PC-9 (cell line): ENCODE measurements at regions not wholly inside any gene's neighbourhood (a gene's known extent, or its start where the extent isn't known, plus 50 kb on each side); places are given as distances from the start of the nearest gene placed in this dataset.

Experiments used
- BruUV-seq: library from RNA; stranded (reverse); fragments of 400-500 nt; replicated peaks from 2 replicates; lab custom pipeline; 2021; lab: Mats Ljungman, UMichigan
- CTCF ChIA-PET: fragments of 300-600 bp; sonication (Branson Sonifier 250); formaldehyde crosslinking; loops from one replicate; lab custom pipeline; 2022; ENCODE audit warnings: antibody characterized with exemption; lab: Charles Lee
- POLR2A ChIA-PET: fragments of 300-600 bp; sonication (Branson Sonifier 250); formaldehyde crosslinking; loops from one replicate; lab custom pipeline; 2022; ENCODE audit warnings: antibody characterized with exemption; ENCODE audit not compliant: unreplicated experiment; lab: Charles Lee
- DNase-seq, 2 experiments: peaks; one replicate each; pipeline versions ENCODE4 v3.0.0 to v3.0.0-alpha.2; 2015 to 2022; ENCODE audit warnings: mixed read lengths in 1 of 2
- H2AFZ ChIP-seq: fragments of 200-600 bp; sonication (generic); 2 replicates; pipeline ENCODE4 v1.8.1; 2017; ENCODE audit warnings: antibody characterized with exemption
- H3F3A ChIP-seq: fragments of 200-600 bp; sonication (generic); 2 replicates; pipeline ENCODE4 v1.8.1; 2017; ENCODE audit warnings: antibody characterized with exemption, mild to moderate bottlenecking, low read depth; ENCODE audit not compliant: insufficient read depth
- H3K27ac ChIP-seq: fragments of 200-600 bp; sonication (generic); 2 replicates; pipeline ENCODE4 v1.6.1; 2016; ENCODE audit warnings: mixed run types
- H3K27me3 ChIP-seq: fragments of 200-600 bp; sonication (generic); 2 replicates; pipeline ENCODE4 v1.6.1; 2016; ENCODE audit warnings: low read depth, mixed run types; ENCODE audit not compliant: insufficient read depth
- H3K36me3 ChIP-seq: fragments of 200-600 bp; sonication (generic); 2 replicates; pipeline ENCODE4 v1.6.1; 2016; ENCODE audit warnings: low read depth, mixed run types
- H3K4me1 ChIP-seq: fragments of 200-600 bp; sonication (generic); replicated peaks from 2 replicates; pipeline ENCODE4 v1.6.1; 2016; ENCODE audit warnings: mixed run types; ENCODE audit not compliant: insufficient read depth
- H3K4me2 ChIP-seq: fragments of 200-600 bp; sonication (generic); 2 replicates; pipeline ENCODE4 v1.6.1; 2017; ENCODE audit warnings: mixed run types
- H3K4me3 ChIP-seq: fragments of 200-600 bp; sonication (generic); 2 replicates; pipeline ENCODE4 v1.6.1; 2016; ENCODE audit warnings: mixed run types
- H3K79me2 ChIP-seq: fragments of 200-600 bp; sonication (generic); 2 replicates; pipeline ENCODE4 v1.6.1; 2017; ENCODE audit warnings: low read depth, mixed run types
- H3K9me2 ChIP-seq: fragments of 200-600 bp; sonication (generic); 2 replicates; pipeline ENCODE4 v1.8.1; 2017; ENCODE audit warnings: mild to moderate bottlenecking; ENCODE audit not compliant: insufficient read depth
- H3K9me3 ChIP-seq: fragments of 200-600 bp; sonication (generic); 2 replicates; pipeline ENCODE4 v1.8.1; 2016; ENCODE audit warnings: low read depth; ENCODE audit not compliant: insufficient read depth
- H4K20me1 ChIP-seq: fragments of 200-600 bp; sonication (generic); 2 replicates; pipeline ENCODE4 v1.8.1; 2017; ENCODE audit not compliant: insufficient read depth
- CTCF ChIP-seq: fragments of 200-600 bp; sonication (generic); conservative IDR thresholded peaks from 2 replicates; pipeline ENCODE4 v1.6.1; 2017; ENCODE audit warnings: mixed run types, antibody characterized with exemption, mild to moderate bottlenecking, moderate library complexity
- EZH2 ChIP-seq: fragments of 200-600 bp; sonication (generic); IDR thresholded peaks from 2 replicates; pipeline ENCODE4 v1.8.0; 2017; ENCODE audit warnings: antibody characterized with exemption, low read depth
- intact Hi-C: fragments of 100-400 bp; cut with micrococcal nuclease; formaldehyde crosslinking; loops from one replicate; pipeline ENCODE4 v1.10.0; 2022; ENCODE audit not compliant: unreplicated experiment

DNA sequence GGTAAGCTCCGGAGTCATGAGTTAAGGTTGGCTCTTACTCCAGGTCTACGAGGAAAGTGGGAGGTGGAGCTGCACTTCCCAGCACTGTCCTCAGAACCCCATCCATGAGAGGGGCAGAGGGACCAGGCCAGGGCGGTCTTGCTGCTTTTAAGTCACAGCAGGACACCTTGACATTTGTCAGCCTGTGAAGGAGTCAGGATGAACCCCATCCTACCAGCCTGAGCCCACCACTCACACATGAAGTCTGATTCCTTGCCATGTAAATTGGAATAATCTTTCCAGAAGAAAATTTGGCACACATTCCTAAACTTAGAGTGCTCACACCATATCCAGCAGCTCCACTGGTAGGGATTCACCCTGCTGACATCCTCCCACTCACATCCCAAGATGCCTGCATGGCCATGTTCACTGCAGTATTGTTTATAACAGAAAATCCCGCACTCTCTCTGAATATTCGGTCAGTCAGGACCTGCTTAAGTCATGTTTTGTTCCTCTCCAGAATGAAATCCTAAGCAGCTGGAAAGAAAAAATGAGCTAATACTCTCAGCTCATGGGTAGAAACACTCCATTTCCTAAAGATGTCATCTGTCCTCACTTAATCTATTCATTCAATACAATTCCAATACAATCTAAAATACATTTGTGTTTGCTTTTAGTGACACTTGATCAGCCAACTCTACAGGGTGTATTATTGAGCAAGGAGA, 79.3 kb upstream of the COL5A1 start:
- no peaks in the 10 kb centered on the region for H3K79me2 ChIP-seq

DNA sequence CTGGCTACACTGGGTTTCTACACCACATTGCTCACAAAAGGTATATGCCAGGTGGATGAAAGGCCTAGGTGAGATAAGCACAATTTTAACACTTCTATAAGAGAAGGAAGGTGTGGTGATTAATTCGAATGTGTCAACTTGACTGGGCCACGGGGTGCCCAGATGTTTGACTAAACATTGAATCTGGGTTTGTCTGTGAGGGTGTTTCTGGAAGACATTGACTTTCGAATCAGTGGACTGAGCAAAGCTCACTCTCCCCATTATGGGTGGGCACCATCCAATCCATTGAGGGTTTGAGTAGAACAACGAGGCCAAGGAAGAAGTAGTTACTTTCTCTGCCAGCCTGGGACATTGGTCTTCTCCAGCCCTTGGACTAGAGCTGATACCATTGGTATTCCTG, 78.2 kb upstream of the COL5A1 start:
- ChIA-PET CTCF (no interaction called here), POLR2A (no interaction called here)
- H3K9me3 ChIP-seq, result no peaks in the 10 kb centered on the region

More for the DNA sequence above, 79.3 kb upstream of the COL5A1 start:
- POLR2A ChIA-PET, result interaction anchor here (0.6 kb wide), 1 partner anchor 901 kb away, joined by 5 read pairs; no protein-coding TSS in a partner anchor
- Histone ChIP-seq H3F3A (no peaks in the 10 kb centered on the region), H4K20me1 (no peaks in the 10 kb centered on the region), H3K4me2 (no peak overlapping the region), H3K36me3 (no peaks in the 10 kb centered on the region), H3K9me2 (no peaks in the 10 kb centered on the region), H3K4me3 (no peak overlapping the region), H3K4me1 (no peaks in the 10 kb centered on the region), H2AFZ (no peak overlapping the region), H3K27ac (no peak overlapping the region), H3K9me3 (no peaks in the 10 kb centered on the region), H3K27me3 (peaks cover 84% of the 10 kb centered on the region)
- TF ChIP-seq CTCF (no peak), EZH2 (no peak)
- DNase-seq, result no peak
- no TSS peak for BruUV-seq
- intact Hi-C loops, result no loop called here
- CTCF ChIA-PET, result no interaction called here

GRCh38 chr9:134564431-134565170, 77.0 kb upstream of the COL5A1 start:
- intact Hi-C loops, result no loop called here
- Histone ChIP-seq H3K27me3 (peaks cover 66% of the 10 kb centered on the region), H2AFZ (no peak overlapping the region), H4K20me1 (no peaks in the 10 kb centered on the region), H3K9me3 (no peaks in the 10 kb centered on the region), H3K36me3 (no peaks in the 10 kb centered on the region), H3F3A (no peaks in the 10 kb centered on the region), H3K4me2 (no peak overlapping the region), H3K9me2 (no peaks in the 10 kb centered on the region), H3K79me2 (no peaks in the 10 kb centered on the region), H3K4me3 (no peak overlapping the region), H3K4me1 (no peaks in the 10 kb centered on the region), H3K27ac (no peak overlapping the region)
- TF ChIP-seq EZH2 (no peak), CTCF (no peak)
- peak in 1 of 2 experiments; percentile 57 for DNase-seq
- ChIA-PET CTCF (no interaction called here), POLR2A (no interaction called here)
- BruUV-seq, result no TSS peak

More for the DNA sequence above, 78.2 kb upstream of the COL5A1 start:
- no peaks in the 10 kb centered on the region for H3F3A ChIP-seq
- no peaks in the 10 kb centered on the region for H3K9me2 ChIP-seq
- H4K20me1 ChIP-seq, result no peaks in the 10 kb centered on the region
- no peak overlapping the region for H2AFZ ChIP-seq
- no peak for DNase-seq
- intact Hi-C loops, result no loop called here
- no peak overlapping the region for H3K27ac ChIP-seq
- no peak overlapping the region for H3K4me3 ChIP-seq
- BruUV-seq, result no TSS peak
- TF ChIP-seq EZH2 (no peak), CTCF (no peak)
- peaks cover 78% of the 10 kb centered on the region for H3K27me3 ChIP-seq
- no peaks in the 10 kb centered on the region for H3K79me2 ChIP-seq
- no peak overlapping the region for H3K4me2 ChIP-seq
- no peaks in the 10 kb centered on the region for H3K36me3 ChIP-seq
- H3K4me1 ChIP-seq, result no peaks in the 10 kb centered on the region
